SK-N-MC (cell line): ENCODE measurements at regions not wholly inside any gene's neighbourhood (a gene's known extent, or its start where the extent isn't known, plus 50 kb on each side); places are given as distances from the start of the nearest gene placed in this dataset.
"Not testable (repeated sequence)": the region's sequence is repeated elsewhere in the genome, so short reads cannot be mapped to it uniquely, and the experiment has no call there.

ENCODE experiments used
- DNase-seq: peaks from one replicate; pipeline ENCODE4 v3.0.0-alpha.2; 2011; ENCODE audit warnings: low read depth, low spot score
- H3K27ac ChIP-seq: fragments of 200-600 bp; sonication (generic); 2 replicates; pipeline ENCODE4 v1.5.1; 2016; ENCODE audit warnings: mixed run types
- H3K36me3 ChIP-seq: fragments of 200-600 bp; sonication (generic); 2 replicates; pipeline ENCODE4 v1.6.1; 2017; ENCODE audit warnings: antibody characterized with exemption, low read length, mixed read lengths; ENCODE audit not compliant: insufficient read depth
- H3K4me3 ChIP-seq: fragments of 200-600 bp; sonication (generic); 2 replicates; pipeline ENCODE4 v1.5.1; 2016
- H3K9ac ChIP-seq: fragments of 200-600 bp; sonication (generic); 2 replicates; pipeline ENCODE4 v1.8.0; 2017; ENCODE audit warnings: mixed run types, mixed read lengths; ENCODE audit not compliant: insufficient read length
- H3K9me3 ChIP-seq: fragments of 200-600 bp; sonication (generic); 2 replicates; pipeline ENCODE4 v1.6.1; 2017; ENCODE audit warnings: low read depth, mild to moderate bottlenecking, antibody characterized with exemption, low read length, moderate library complexity, mixed read lengths
- EZH2 ChIP-seq: fragments of 200-600 bp; sonication (generic); IDR thresholded peaks from one replicate; pipeline ENCODE4 v1.6.1; 2017; ENCODE audit warnings: antibody characterized with exemption
- FOXP2 ChIP-seq: optimal IDR thresholded peaks from 2 replicates; pipeline ENCODE3; 2011; ENCODE audit warnings: mild to moderate bottlenecking, moderate library complexity; ENCODE audit not compliant: insufficient read depth; ENCODE audit errors: extremely low read length, control extremely low read depth
- POLR2AphosphoS5 ChIP-seq: IDR thresholded peaks from 2 replicates; pipeline ENCODE4 v1.6.1; 2012; ENCODE audit warnings: mild to moderate bottlenecking, low read depth, low read length, borderline replicate concordance

GRCh38 chr9:84511651-84512050 lies 157.9 kb upstream of the NTRK2 start:
- Histone ChIP-seq H3K4me3 (no peak overlapping the region), H3K9me3 (no peaks in the 10 kb centered on the region), H3K27ac (no peak overlapping the region), H3K9ac (no peak overlapping the region), H3K36me3 (no peaks in the 10 kb centered on the region)
- TF ChIP-seq FOXP2 = no peak
- TF ChIP-seq POLR2AphosphoS5 = no peak
- no peak for TF ChIP-seq EZH2
- no peak for DNase-seq

DNA sequence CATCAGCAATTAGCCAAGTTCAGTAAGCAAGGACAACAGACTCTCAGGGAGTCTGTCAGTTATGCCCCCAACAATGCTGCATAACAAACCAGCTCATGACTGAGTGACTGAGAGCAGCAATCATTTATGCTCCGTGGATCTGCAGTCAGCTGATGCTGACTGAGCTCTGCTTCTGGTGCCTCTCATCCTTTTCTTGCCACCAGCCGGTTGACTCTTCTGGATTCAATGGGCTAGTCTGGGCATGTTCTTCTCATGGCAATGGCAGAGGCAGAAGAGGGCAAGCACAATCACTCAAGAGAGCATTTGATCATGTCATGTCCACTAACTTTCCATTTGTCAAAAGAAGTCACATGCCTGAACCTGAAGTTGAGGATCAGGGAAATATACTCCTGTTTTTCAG lies 157.0 kb upstream of the NTRK2 start:
- Histone ChIP-seq H3K36me3 (no peaks in the 10 kb centered on the region), H3K9me3 (no peaks in the 10 kb centered on the region), H3K27ac (no peak overlapping the region), H3K4me3 (no peak overlapping the region), H3K9ac (no peak overlapping the region)
- no peak for DNase-seq
- TF ChIP-seq EZH2 = no peak

GRCh38 chr9:84513473-84513872 lies 156.1 kb upstream of the NTRK2 start:
- no peak overlapping the region for H3K27ac ChIP-seq
- no peak overlapping the region for H3K9ac ChIP-seq
- no peak overlapping the region for H3K4me3 ChIP-seq
- H3K9me3 ChIP-seq = no peaks in the 10 kb centered on the region
- TF ChIP-seq EZH2 (no peak), FOXP2 (no peak)
- no peak for DNase-seq
- no peaks in the 10 kb centered on the region for H3K36me3 ChIP-seq

- H3K9ac ChIP-seq = no peak overlapping the region
- no peak overlapping the region for H3K4me3 ChIP-seq
- no peaks in the 10 kb centered on the region for H3K36me3 ChIP-seq
- no peak for DNase-seq
- TF ChIP-seq EZH2 (no peak), FOXP2 (no peak), POLR2AphosphoS5 (no peak)
- no peaks in the 10 kb centered on the region for H3K9me3 ChIP-seq
- no peak overlapping the region for H3K27ac ChIP-seq
Measured at GRCh38 chr9:84513979-84514378, 155.6 kb upstream of the NTRK2 start.

GRCh38 chr9:84514421-84514820 lies 155.1 kb upstream of the NTRK2 start:
- Histone ChIP-seq H3K36me3 (no peaks in the 10 kb centered on the region), H3K27ac (no peak overlapping the region), H3K4me3 (no peak overlapping the region), H3K9ac (no peak overlapping the region), H3K9me3 (no peaks in the 10 kb centered on the region)
- DNase-seq = no peak
- no peak for TF ChIP-seq POLR2AphosphoS5
- TF ChIP-seq EZH2 = no peak
- no peak for TF ChIP-seq FOXP2

DNA sequence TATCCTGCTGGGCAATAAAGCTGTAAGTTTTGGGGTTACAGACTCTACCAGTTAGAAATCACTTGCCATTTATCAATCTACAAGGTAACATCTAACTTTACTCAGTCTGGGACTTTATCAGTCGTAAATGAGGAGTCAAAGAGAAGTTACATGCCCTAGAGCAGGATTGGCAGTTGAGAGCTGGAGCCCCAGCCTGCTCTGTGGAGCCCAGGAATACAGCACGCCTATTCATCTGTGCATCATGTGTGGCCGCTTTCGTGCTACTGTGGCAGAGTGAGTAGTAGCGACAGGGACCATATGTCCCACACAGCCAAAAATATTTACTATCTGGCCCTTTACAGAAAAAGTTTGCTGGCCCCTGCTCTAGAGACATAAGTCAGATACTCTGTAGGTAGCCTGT lies 152.5 kb upstream of the NTRK2 start:
- Histone ChIP-seq H3K27ac (no peak overlapping the region), H3K36me3 (no peaks in the 10 kb centered on the region), H3K9me3 (no peaks in the 10 kb centered on the region), H3K4me3 (no peak overlapping the region), H3K9ac (no peak overlapping the region)
- DNase-seq = no peak
- TF ChIP-seq EZH2 (no peak), FOXP2 (no peak), POLR2AphosphoS5 (no peak)

- H3K9ac ChIP-seq = no peak overlapping the region
- no peaks in the 10 kb centered on the region for H3K9me3 ChIP-seq
- DNase-seq = no peak
- TF ChIP-seq EZH2 (no peak), FOXP2 (no peak), POLR2AphosphoS5 (no peak)
- H3K4me3 ChIP-seq = no peak overlapping the region
- no peak overlapping the region for H3K27ac ChIP-seq
- no peaks in the 10 kb centered on the region for H3K36me3 ChIP-seq
Measured at GRCh38 chr9:84519413-84519812, 150.1 kb upstream of the NTRK2 start.

GRCh38 chr9:84521208-84521607 lies 148.3 kb upstream of the NTRK2 start:
- Histone ChIP-seq H3K4me3 (no peak overlapping the region), H3K27ac (no peak overlapping the region), H3K9ac (no peak overlapping the region), H3K36me3 (no peaks in the 10 kb centered on the region), H3K9me3 (no peaks in the 10 kb centered on the region)
- DNase-seq = no peak
- TF ChIP-seq EZH2 (no peak), POLR2AphosphoS5 (no peak), FOXP2 (no peak)

- H3K36me3 ChIP-seq, DNase-seq, H3K9ac ChIP-seq, H3K4me3 ChIP-seq, H3K27ac ChIP-seq, H3K9me3 ChIP-seq: not testable (repeated sequence)
Measured at GRCh38 chr9:84526211-84526610, 143.3 kb upstream of the NTRK2 start.

- not testable (repeated sequence) for H3K4me3 ChIP-seq, H3K9me3 ChIP-seq, DNase-seq, H3K27ac ChIP-seq, H3K9ac ChIP-seq, H3K36me3 ChIP-seq
Measured at GRCh38 chr9:84527060-84527720, 142.3 kb upstream of the NTRK2 start.

DNA sequence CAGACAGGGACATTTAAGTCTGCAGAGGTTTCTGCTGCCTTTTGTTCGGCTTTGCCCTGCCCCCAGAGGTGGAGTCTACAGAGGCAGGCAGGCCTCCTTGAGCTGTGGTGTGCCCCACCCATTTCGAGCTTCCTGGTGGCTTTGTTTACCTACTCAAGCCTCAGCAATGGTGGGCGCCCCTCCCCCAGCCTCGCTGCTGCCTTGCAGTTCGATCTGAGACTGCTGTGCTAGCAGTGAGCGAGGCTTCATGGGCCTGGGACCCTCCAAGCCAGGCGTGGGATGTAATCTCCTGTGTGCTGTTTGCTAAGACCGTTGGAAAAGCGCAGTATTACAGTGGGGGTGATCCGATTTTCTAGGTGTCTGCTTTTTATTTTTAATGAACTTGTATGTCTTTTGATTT lies 133.6 kb upstream of the NTRK2 start:
- H3K27ac ChIP-seq, H3K9ac ChIP-seq, DNase-seq, H3K9me3 ChIP-seq, H3K4me3 ChIP-seq, H3K36me3 ChIP-seq: not testable (repeated sequence)
